Body of pancreas (tissue), 4 donors: ENCODE measurements at regions not wholly inside any gene's neighbourhood (a gene's known extent, or its start where the extent isn't known, plus 50 kb on each side); places are given as distances from the start of the nearest gene placed in this dataset.
"Not testable (repeated sequence)": the region's sequence is repeated elsewhere in the genome, so short reads cannot be mapped to it uniquely, and the experiment has no call there.

Source experiments
- ATAC-seq: fragments of 150-250 bp; one replicate; pipeline ENCODE4 v1.9.1; 2016
- DNase-seq, 4 donors: peaks; one replicate each; pipeline ENCODE4 v3.0.0-alpha.2; 2019
- H3K27ac ChIP-seq, 4 donors: fragments of 200-600 bp; sonication (generic); 1 replicate in 3 of 4; 2 replicates in 1 of 4; pipeline versions ENCODE4 v1.5.1 to v1.6.1; 2016 to 2019; ENCODE audit warnings: mild to moderate bottlenecking in 1 of 4, mixed read lengths in 1 of 4, moderate library complexity in 1 of 4
- H3K27me3 ChIP-seq, 2 donors: fragments of 200-600 bp; sonication (generic); one replicate each; pipeline ENCODE4 v1.6.0; 2016; ENCODE audit warnings: mild to moderate bottlenecking in 1 of 2
- H3K36me3 ChIP-seq, 2 donors: fragments of 200-600 bp; sonication (generic); replicated peaks in 1 of 2; 2 replicates each; pipeline ENCODE4 v1.5.1; 2016; ENCODE audit warnings: low read depth in 2 of 2; ENCODE audit not compliant: insufficient read depth in 1 of 2
- H3K4me1 ChIP-seq: fragments of 200-600 bp; sonication (generic); one replicate; pipeline ENCODE4 v1.6.0; 2016
- H3K4me3 ChIP-seq, 2 donors: fragments of 200-600 bp; sonication (generic); 1 replicate in 1 of 2; 2 replicates in 1 of 2; pipeline ENCODE4 v1.5.1; 2016 to 2019
- H3K9me3 ChIP-seq, 3 donors: fragments of 200-600 bp; sonication (generic); 1 replicate in 2 of 3; 2 replicates in 1 of 3; pipeline ENCODE4 v1.5.1; 2016
- WGBS, 2 donors: methylation state at CpG; one replicate each; pipeline ENCODE4 v1.1.5; 2017; 5-methylcytosine and 5-hydroxymethylcytosine counted together
- intact Hi-C: fragments of 100-400 bp; cut with DNase I; formaldehyde crosslinking; loops from one replicate; pipeline ENCODE4 v1.15.1; 2023
- TF ChIP-seq, protein P1 (sequence below), 7 experiments: fragments of 450-650 bp in 4 of 7; fragments of 200-600 bp in 3 of 7; sonication (generic) in 3 of 7; IDR thresholded peaks; one replicate each; pipeline ENCODE4 v1.5.1; 2016 to 2019; ENCODE audit warnings: antibody characterized with exemption in 7 of 7

DNA sequence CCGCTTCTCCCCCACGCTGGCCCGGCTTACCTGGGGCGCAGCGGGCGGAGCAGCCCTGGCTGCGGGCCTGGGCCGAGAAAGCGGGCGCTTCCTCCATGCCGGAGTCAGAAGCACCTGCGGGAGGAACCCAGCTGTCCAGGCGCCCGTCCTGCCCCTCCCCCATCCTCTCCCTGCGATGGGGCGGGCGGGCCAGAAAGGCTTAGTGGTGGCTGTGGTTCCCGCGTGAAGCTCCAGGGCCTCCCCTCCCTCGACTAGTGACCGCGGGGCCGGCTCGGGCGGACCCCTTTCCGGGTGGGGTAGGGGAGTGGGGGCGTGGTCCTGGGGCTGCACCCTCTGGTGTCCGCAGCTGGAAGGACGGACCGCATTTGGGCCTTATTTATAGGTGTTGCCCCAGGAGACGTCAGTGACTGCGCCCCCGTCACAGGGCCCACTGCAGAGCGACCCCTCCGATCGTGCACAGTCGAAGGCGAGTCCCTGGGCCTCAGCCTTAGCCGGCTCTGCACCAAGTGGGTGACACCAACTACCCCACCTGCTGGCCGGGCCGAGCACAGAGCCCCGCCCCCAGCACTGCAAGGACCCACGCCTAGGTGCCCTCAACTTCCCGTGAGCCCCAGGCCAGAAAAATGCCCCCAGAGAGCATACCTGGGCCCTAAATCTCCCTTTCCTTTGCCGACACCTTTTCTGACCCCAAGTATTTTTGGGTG is 302.7 kb downstream of the CCDC74A start:
- not testable (repeated sequence) for ATAC-seq, H3K4me3 ChIP-seq
- 46 to 100% methylated on average over 1 to 28 of the region's 45 CpGs for WGBS, 2 donors

DNA sequence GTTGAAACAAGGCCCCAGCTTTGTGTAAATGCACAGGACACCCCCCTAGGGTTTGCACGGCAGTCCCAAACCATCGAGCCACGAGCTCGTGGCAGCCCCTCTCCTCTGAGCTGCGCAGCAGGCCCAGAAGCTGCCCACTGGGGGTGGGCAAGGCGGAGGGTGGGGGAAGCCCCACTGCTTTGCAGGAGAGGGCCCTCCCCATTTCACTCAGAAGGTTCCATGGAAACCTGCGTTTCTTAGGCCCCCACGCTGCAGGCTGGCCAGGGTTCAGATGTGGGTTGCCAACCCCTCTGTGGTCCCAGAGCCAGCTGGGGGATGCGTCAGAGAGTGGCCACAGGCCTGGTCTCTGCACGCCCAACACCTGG is 303.2 kb downstream of the CCDC74A start:
- DNase-seq, ATAC-seq, H3K27ac ChIP-seq, H3K27me3 ChIP-seq, H3K9me3 ChIP-seq, H3K36me3 ChIP-seq, H3K4me3 ChIP-seq, H3K4me1 ChIP-seq, intact Hi-C loops: not testable (repeated sequence)
- 82 to 100% methylated on average over 1 to 5 of the region's 10 CpGs for WGBS, 2 donors

More for the DNA sequence above, 302.7 kb downstream of the CCDC74A start:
- intact Hi-C loops, DNase-seq, H3K27ac ChIP-seq, H3K9me3 ChIP-seq, H3K27me3 ChIP-seq, H3K4me1 ChIP-seq, H3K36me3 ChIP-seq: not testable (repeated sequence)

DNA sequence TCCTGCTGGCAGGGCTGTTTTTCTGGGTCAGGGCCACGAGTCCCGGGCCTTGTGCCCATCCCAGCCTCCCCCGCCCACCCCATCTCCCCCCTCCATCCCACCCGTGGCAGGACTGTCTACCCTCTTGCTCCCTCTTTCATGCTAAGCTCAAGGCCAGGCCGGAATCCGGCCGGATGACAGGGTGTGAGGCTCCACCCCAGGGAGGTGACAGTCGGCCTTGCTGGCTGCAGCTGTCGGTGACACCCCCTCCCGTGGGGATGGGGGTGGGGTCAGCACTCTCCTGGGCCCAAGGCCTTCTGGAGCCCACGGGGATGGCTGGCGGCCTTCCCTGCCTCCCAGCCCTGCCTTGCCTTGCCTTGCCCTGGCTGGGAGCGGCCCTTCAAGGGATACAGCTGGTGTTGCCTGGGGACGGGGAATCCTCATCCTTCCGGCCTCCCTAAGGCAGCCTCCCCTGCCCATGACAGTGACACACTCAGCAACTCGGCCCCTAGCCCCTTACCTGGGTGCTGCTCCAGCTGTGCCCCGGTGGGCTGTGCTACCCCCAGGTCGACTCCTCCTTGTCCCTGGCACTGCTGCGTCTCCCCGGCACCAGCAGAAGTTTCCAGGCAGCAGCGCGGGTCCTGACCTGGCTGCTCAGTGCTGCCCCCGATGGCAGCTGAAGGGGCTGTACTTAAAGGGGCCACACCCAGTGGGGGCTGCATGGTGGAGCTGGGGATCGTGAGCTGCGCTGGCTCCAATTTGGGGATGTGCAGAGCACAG is 303.9 kb downstream of the CCDC74A start:
- peak; percentile 34 for ATAC-seq
- H3K4me1 ChIP-seq, H3K27me3 ChIP-seq, H3K9me3 ChIP-seq, intact Hi-C loops, H3K27ac ChIP-seq, H3K36me3 ChIP-seq, H3K4me3 ChIP-seq, DNase-seq: not testable (repeated sequence)
- WGBS, 2 donors, result 20 to 35% methylated on average over 1 to 17 of the region's 25 CpGs
- TF ChIP-seq, protein P1, sequence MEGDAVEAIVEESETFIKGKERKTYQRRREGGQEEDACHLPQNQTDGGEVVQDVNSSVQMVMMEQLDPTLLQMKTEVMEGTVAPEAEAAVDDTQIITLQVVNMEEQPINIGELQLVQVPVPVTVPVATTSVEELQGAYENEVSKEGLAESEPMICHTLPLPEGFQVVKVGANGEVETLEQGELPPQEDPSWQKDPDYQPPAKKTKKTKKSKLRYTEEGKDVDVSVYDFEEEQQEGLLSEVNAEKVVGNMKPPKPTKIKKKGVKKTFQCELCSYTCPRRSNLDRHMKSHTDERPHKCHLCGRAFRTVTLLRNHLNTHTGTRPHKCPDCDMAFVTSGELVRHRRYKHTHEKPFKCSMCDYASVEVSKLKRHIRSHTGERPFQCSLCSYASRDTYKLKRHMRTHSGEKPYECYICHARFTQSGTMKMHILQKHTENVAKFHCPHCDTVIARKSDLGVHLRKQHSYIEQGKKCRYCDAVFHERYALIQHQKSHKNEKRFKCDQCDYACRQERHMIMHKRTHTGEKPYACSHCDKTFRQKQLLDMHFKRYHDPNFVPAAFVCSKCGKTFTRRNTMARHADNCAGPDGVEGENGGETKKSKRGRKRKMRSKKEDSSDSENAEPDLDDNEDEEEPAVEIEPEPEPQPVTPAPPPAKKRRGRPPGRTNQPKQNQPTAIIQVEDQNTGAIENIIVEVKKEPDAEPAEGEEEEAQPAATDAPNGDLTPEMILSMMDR (IDR thresholded peaks at IDR 0.05), result peak in 1 of 7 experiments; percentile 6

DNA sequence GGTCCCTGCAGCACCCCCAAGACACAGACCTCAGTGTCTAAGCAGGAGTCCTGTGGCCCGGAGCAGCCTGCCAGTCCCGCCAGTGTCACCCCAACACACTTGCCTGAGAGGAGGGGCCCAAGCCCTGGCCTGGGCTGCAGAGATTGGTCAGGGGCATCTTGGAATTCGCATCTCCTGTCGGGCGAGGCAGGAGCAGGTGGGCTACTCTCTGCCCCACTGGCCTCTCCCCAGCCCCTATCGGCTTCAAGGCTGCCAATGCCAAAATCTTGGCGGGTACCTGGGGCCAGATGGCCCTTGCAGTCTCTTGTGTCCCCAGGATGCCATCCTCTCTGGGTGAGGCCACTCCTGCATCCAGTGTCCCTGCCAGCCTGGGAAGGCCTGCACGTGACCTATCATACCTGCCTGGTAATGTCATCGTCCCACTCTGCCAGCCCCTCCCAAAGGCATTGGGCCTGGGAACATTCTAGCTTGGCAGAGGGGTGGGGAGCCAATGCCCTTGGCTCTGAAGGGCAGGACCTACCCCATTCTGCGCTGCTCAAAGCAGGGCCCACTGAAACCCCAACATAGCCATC is 304.6 kb downstream of the CCDC74A start:
- DNase-seq, intact Hi-C loops, H3K27ac ChIP-seq, H3K9me3 ChIP-seq, H3K36me3 ChIP-seq, H3K4me1 ChIP-seq, ATAC-seq, H3K27me3 ChIP-seq, H3K4me3 ChIP-seq: not testable (repeated sequence)
- WGBS, 2 donors, result 78 to 82% methylated on average over 6 to 9 of the region's 10 CpGs

DNA sequence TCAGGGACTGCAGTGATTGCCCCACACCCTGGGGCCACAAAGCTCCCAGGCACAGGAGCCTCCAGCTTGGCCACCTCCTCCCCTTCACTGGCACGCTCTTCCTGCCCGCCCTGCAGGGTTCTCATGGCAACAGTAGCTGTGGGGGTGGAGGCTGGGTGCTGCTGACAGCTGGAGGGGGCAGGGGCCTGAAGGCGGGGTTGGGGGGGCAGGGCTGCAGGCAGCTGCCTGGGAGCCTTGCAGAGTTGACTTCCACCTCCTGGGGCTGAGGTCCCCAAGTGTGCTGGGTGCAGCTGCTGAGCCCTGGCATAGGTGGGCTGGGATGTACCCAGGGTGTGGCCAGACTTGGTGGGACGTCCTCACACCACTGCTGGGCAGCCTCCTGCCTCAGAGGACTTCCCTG is 305.2 kb downstream of the CCDC74A start:
- ATAC-seq, H3K27ac ChIP-seq, intact Hi-C loops, DNase-seq, H3K27me3 ChIP-seq, H3K4me3 ChIP-seq, H3K9me3 ChIP-seq, H3K36me3 ChIP-seq, H3K4me1 ChIP-seq: not testable (repeated sequence)
- 60% methylated on average over 4 of the region's 4 CpGs; no CpG with 5 or more reads in 1 of the 2 donors for WGBS, 2 donors

DNA sequence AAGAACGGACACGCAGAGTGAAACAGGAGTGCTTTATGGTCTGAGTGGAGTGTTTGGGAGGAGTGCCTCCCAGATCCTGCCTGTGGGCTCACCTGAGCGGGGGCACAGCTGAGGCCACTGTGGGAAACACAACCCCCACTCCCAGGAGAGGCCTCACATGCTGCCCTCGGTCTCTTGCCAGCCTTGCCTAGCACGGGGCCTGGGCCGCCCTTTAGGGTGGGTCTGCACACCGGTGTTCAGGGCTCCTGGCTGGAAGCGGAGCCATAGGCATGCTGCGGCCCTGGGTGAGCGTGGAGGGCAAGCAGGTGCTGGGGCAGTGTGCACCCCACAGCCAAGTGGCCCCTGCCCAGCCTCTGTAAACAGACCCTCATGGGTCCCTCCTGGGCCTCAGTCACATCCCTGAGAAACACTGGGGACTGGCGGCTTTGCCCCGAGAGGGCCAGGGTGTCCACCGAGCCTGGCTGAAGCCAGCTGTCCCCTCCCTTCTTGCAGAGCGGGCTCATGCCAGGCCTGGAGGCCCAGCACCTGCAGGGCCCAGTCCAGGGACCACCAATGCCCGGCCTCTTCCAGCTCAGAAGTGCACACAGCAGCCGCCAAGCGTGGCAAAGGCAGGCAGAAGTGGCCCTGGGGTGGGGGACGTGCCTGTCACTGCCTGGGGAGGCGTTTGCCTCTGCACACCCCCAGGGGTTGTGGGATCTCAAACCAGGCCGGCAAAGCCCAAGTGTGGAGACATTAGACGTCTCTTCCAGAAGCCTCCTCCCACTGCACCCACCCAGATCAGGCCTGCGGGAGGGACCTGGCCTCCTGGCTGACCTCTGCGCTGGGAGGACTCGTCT is 305.9 kb downstream of the CCDC74A start:
- H3K27ac ChIP-seq, H3K27me3 ChIP-seq, intact Hi-C loops, ATAC-seq, H3K36me3 ChIP-seq, H3K9me3 ChIP-seq, H3K4me3 ChIP-seq, DNase-seq, H3K4me1 ChIP-seq: not testable (repeated sequence)
- WGBS, 2 donors, result 71 to 84% methylated on average over 5 to 21 of the region's 24 CpGs

DNA sequence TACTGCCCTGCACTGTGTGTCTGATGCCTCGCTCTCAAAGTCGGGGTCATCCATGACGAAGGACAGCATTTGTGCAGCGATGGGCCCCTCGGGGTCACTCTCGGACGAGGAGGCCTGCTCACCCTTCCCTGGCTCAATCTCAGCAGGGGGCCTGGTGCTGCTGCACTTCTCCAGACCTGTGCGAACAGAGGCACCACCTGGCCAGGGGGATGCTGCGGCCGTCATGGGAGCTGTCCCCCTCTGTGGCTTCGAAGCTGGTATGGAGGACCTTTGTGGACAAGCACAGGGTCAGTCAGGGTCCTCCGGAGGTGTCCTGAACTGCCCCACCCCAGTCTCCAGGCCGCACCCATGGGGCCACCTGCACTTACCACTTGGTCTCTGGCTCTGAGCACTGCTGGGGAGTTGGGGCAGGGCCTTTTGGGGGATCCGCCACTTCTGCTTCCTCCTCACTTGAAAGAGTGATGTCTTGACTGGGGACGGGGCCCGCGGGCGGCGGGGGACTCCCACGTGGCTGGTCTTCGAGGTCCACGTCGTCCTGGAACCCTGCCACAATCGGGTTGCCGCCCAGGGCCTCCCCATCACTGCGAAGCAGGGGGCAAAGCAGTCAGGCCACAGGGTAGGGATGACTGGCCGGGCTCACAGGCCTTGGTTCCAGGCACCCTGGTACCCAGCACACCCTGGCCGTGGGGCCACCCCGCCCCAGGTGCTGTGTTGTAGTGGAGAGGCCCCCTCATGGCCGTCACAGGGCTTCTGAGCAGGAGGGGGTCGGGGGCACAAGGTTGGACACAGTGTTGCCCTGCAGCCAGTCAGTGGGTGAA is 306.7 kb downstream of the CCDC74A start:
- H3K27me3 ChIP-seq, ATAC-seq, H3K36me3 ChIP-seq, intact Hi-C loops, H3K4me3 ChIP-seq, DNase-seq, H3K9me3 ChIP-seq, H3K4me1 ChIP-seq, H3K27ac ChIP-seq: not testable (repeated sequence)
- WGBS, 2 donors, result 80 to 84% methylated on average over 11 to 30 of the region's 31 CpGs

DNA sequence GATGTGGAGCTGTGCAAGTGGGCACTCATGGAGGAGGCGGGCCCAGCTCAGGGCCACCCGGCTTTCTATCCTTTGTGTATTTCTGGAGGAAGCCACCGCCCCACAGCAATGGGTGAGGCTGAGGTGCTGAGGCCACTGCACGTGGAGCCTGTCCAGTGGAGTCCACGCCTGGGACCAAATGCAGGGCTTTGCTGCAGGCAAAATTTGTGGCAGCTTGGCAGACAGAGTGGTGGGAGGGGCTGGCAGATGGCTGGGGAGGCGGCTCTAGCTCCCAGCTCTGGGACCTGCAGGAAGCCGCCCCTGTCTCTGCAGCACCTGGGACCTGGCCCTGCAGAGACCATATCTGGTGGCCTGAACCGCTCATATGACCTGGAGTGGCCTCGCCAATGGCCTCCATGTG is 307.3 kb downstream of the CCDC74A start:
- intact Hi-C loops, H3K36me3 ChIP-seq, H3K4me1 ChIP-seq, H3K27me3 ChIP-seq, ATAC-seq, H3K9me3 ChIP-seq, DNase-seq, H3K4me3 ChIP-seq, H3K27ac ChIP-seq: not testable (repeated sequence)
- WGBS, 2 donors, result 78 to 85% methylated on average over 7 to 9 of the region's 9 CpGs
